Left ventricle myocardium inferior (tissue), 1 donor: ENCODE measurements at regions not wholly inside any gene's neighbourhood (a gene's known extent, or its start where the extent isn't known, plus 50 kb on each side); places are given as distances from the start of the nearest gene placed in this dataset.

ENCODE experiments used
- DNase-seq: peaks from one replicate; pipeline ENCODE4 v3.0.0-alpha.2; 2020
- H3K27ac ChIP-seq: fragments of 200-600 bp; replicated peaks from 2 replicates; pipeline ENCODE4 v1.8.0; 2021
- H3K27me3 ChIP-seq: fragments of 200-600 bp; 2 replicates; pipeline ENCODE4 v1.8.0; 2021; ENCODE audit warnings: low read depth
- H3K36me3 ChIP-seq: fragments of 200-600 bp; 2 replicates; pipeline ENCODE4 v1.8.0; 2021
- H3K4me1 ChIP-seq: fragments of 200-600 bp; 2 replicates; pipeline ENCODE4 v1.8.0; 2021
- H3K4me3 ChIP-seq: fragments of 200-600 bp; 2 replicates; pipeline ENCODE4 v1.8.0; 2021; ENCODE audit warnings: mild to moderate bottlenecking, moderate library complexity
- H3K9me3 ChIP-seq: fragments of 200-600 bp; replicated peaks from 2 replicates; pipeline ENCODE4 v1.8.0; 2021
- CTCF ChIP-seq: fragments of 200-600 bp; IDR thresholded peaks from 2 replicates; pipeline ENCODE4 v1.8.0; 2021; ENCODE audit warnings: antibody characterized with exemption, mild to moderate bottlenecking, borderline replicate concordance
- intact Hi-C: fragments of 100-400 bp; cut with micrococcal nuclease; formaldehyde crosslinking; loops from one replicate; pipeline ENCODE4 v1.11.0; 2022
- donor health status: DM: no; HTN: yes; CAD: no; lungs with severe emphysema.

GRCh38 chr9:79928661-79929223 lies 357.0 kb downstream of the TLE4 start:
- intact Hi-C loops: no loop called here
- no peak for DNase-seq
- Histone ChIP-seq H3K36me3 (no peaks in the 10 kb centered on the region), H3K4me3 (no peak overlapping the region), H3K27me3 (no peaks in the 10 kb centered on the region), H3K27ac (no peak overlapping the region), H3K4me1 (no peaks in the 10 kb centered on the region), H3K9me3 (no peaks in the 10 kb centered on the region)
- TF ChIP-seq CTCF: no peak

- no peak for DNase-seq
- Histone ChIP-seq H3K4me1 (no peaks in the 10 kb centered on the region), H3K36me3 (no peaks in the 10 kb centered on the region), H3K9me3 (no peaks in the 10 kb centered on the region), H3K4me3 (no peak overlapping the region), H3K27ac (no peak overlapping the region), H3K27me3 (no peaks in the 10 kb centered on the region)
- TF ChIP-seq CTCF: no peak
- intact Hi-C loops: no loop called here
Observed at GRCh38 chr9:79925326-79925725, 353.6 kb downstream of the TLE4 start.

GRCh38 chr9:79924836-79925235 lies 353.1 kb downstream of the TLE4 start:
- Histone ChIP-seq H3K27ac (no peak overlapping the region), H3K36me3 (no peaks in the 10 kb centered on the region), H3K27me3 (no peaks in the 10 kb centered on the region), H3K4me3 (no peak overlapping the region), H3K9me3 (no peaks in the 10 kb centered on the region), H3K4me1 (no peaks in the 10 kb centered on the region)
- TF ChIP-seq CTCF: no peak
- intact Hi-C loops: no loop called here
- DNase-seq: no peak

GRCh38 chr9:79917421-79917820 lies 345.7 kb downstream of the TLE4 start:
- Histone ChIP-seq H3K36me3 (no peaks in the 10 kb centered on the region), H3K4me1 (no peaks in the 10 kb centered on the region), H3K27ac (no peak overlapping the region), H3K27me3 (no peaks in the 10 kb centered on the region), H3K4me3 (no peak overlapping the region), H3K9me3 (no peaks in the 10 kb centered on the region)
- DNase-seq: no peak
- intact Hi-C loops: no loop called here
- TF ChIP-seq CTCF: no peak

- Histone ChIP-seq H3K4me1 (no peaks in the 10 kb centered on the region), H3K27ac (no peak overlapping the region), H3K36me3 (no peaks in the 10 kb centered on the region), H3K27me3 (no peaks in the 10 kb centered on the region), H3K4me3 (no peak overlapping the region), H3K9me3 (peaks cover 5% of the 10 kb centered on the region)
- no peak for TF ChIP-seq CTCF
- intact Hi-C loops: no loop called here
- no peak for DNase-seq
Observed at GRCh38 chr9:79913867-79914266, 342.1 kb downstream of the TLE4 start.
